GM12878 (cell line): ENCODE measurements at regions not wholly inside any gene's neighbourhood (a gene's known extent, or its start where the extent isn't known, plus 50 kb on each side); places are given as distances from the start of the nearest gene placed in this dataset.

ENCODE experiments used
- ATAC-seq: fragments of 200-7000 bp; cut with Tn5 transposase; 3 replicates; pipeline ENCODE4 v1.9.1; 2020; ENCODE audit warnings: mild to moderate bottlenecking, moderate library complexity
- BruUV-seq: library from RNA; stranded (reverse); fragments of 400-500 nt; replicated peaks from 2 replicates; lab custom pipeline; 2021; lab: Mats Ljungman, UMichigan
- CTCF ChIA-PET: fragments of 300-600 bp; sonication (Branson Sonifier 250); formaldehyde crosslinking; extraction: SDS; loops from one replicate; lab custom pipeline; 2021; ENCODE audit warnings: inconsistent platforms; lab: Yijun Ruan, JAX
- POLR2A ChIA-PET: fragments of 350-600 bp; formaldehyde crosslinking; extraction: SDS; loops from one replicate; lab custom pipeline; 2021; ENCODE audit warnings: inconsistent platforms; lab: Charles Lee
- RAD21 ChIA-PET: fragments of 300-600 bp; sonication (Branson Sonifier 250); formaldehyde crosslinking; loops from one replicate; lab custom pipeline; 2023; ENCODE audit warnings: antibody characterized with exemption; ENCODE audit not compliant: unreplicated experiment; lab: Charles Lee
- SMC1A ChIA-PET: fragments of 300-600 bp; sonication (Branson Sonifier 250); formaldehyde crosslinking; loops from one replicate; lab custom pipeline; 2023; ENCODE audit not compliant: unreplicated experiment, uncharacterized antibody; lab: Charles Lee
- DNase-seq: peaks from one replicate; pipeline ENCODE4 v3.0.0-alpha.2; 2011; ENCODE audit warnings: low read depth, low spot score
- FAIRE-seq: peaks from 3 replicates; lab custom pipeline; 2011; peaks lifted over from hg19 to GRCh38; lab: Jason Lieb, UNC
- H2AFZ ChIP-seq: 2 replicates; pipeline ENCODE4 v1.6.0; 2011; ENCODE audit warnings: low read depth, low read length, control low read depth; ENCODE audit not compliant: control insufficient read depth
- H3K27ac ChIP-seq: 2 replicates; pipeline ENCODE4 v1.5.1; 2011; ENCODE audit warnings: control low read depth; ENCODE audit not compliant: control insufficient read depth, insufficient read depth
- H3K27me3 ChIP-seq, 2 experiments: replicated peaks in 1 of 2; 2 replicates each; pipeline versions ENCODE4 v1.6.0 to v1.6.1; 2011; ENCODE audit warnings: low read length in 1 of 2; ENCODE audit not compliant: control insufficient read depth in 2 of 2, insufficient read depth in 2 of 2
- H3K36me3 ChIP-seq, 2 experiments: 2 replicates each; pipeline ENCODE4 v1.5.1; 2011; ENCODE audit warnings: low read length in 1 of 2; ENCODE audit not compliant: control insufficient read depth in 2 of 2, insufficient read depth in 2 of 2
- H3K4me1 ChIP-seq: 2 replicates; pipeline ENCODE4 v1.6.1; 2011; ENCODE audit warnings: mild to moderate bottlenecking, low read length, moderate library complexity, mixed read lengths; ENCODE audit not compliant: control insufficient read depth, insufficient read depth
- H3K4me2 ChIP-seq: 2 replicates; pipeline ENCODE4 v1.6.0; 2011; ENCODE audit warnings: control low read depth; ENCODE audit not compliant: control insufficient read depth, insufficient read depth
- H3K4me3 ChIP-seq: fragments of 200-600 bp; sonication (generic); 2 replicates; pipeline ENCODE4 v1.5.1; 2016
- H3K79me2 ChIP-seq: 2 replicates; pipeline ENCODE4 v1.6.0; 2011; ENCODE audit warnings: low read length; ENCODE audit not compliant: control insufficient read depth, insufficient read depth
- H3K9ac ChIP-seq: 2 replicates; pipeline ENCODE4 v1.8.0; 2011; ENCODE audit warnings: low read length, control low read depth, mixed read lengths; ENCODE audit not compliant: control insufficient read depth, insufficient read depth
- H3K9me3 ChIP-seq: replicated peaks from 3 replicates; pipeline ENCODE4 v1.5.1; 2011; ENCODE audit warnings: mild to moderate bottlenecking, low read length; ENCODE audit not compliant: control insufficient read depth, insufficient read depth
- H4K20me1 ChIP-seq: 2 replicates; pipeline ENCODE4 v1.6.0; 2011; ENCODE audit not compliant: control insufficient read depth, insufficient read depth
- BCL11A ChIP-seq: IDR thresholded peaks from 2 replicates; pipeline ENCODE4 v1.6.1; 2011; ENCODE audit warnings: low read depth, low read length
- CBFB ChIP-seq: IDR thresholded peaks from 2 replicates; pipeline ENCODE4 v1.6.1; 2016; ENCODE audit warnings: antibody characterized with exemption, low read depth
- CBX3 ChIP-seq: fragments of 200-600 bp; sonication (generic); IDR thresholded peaks from 2 replicates; pipeline ENCODE4 v1.6.1; 2016; ENCODE audit warnings: low read depth, borderline replicate concordance
- CHD2 ChIP-seq: IDR thresholded peaks from 2 replicates; pipeline ENCODE4 v1.6.1; 2011; ENCODE audit warnings: low read depth, low read length, improper control_type of control experiment, borderline replicate concordance
- CHD4 ChIP-seq: fragments of 200-600 bp; sonication (generic); IDR thresholded peaks from 2 replicates; pipeline ENCODE4 v1.6.1; 2016; ENCODE audit warnings: mild to moderate bottlenecking
- FOXM1 ChIP-seq: IDR thresholded peaks from 2 replicates; pipeline ENCODE4 v1.6.1; 2012; ENCODE audit warnings: low read depth, mild to moderate bottlenecking, inconsistent platforms, low read length, moderate library complexity
- GABPA ChIP-seq: IDR thresholded peaks from 2 replicates; pipeline ENCODE4 v1.6.1; 2014; ENCODE audit warnings: antibody characterized with exemption, low read depth, mild to moderate bottlenecking, inconsistent platforms
- IRF4 ChIP-seq: IDR thresholded peaks from 2 replicates; pipeline ENCODE4 v1.6.1; 2011; ENCODE audit warnings: low read depth, low read length
- KLF5 ChIP-seq: fragments of 450-650 bp; IDR thresholded peaks from 2 replicates; pipeline ENCODE4 v1.6.1; 2014; ENCODE audit warnings: mild to moderate bottlenecking; ENCODE audit not compliant: partially characterized antibody
- MYB ChIP-seq: fragments of 150-350 bp; IDR thresholded peaks from 2 replicates; pipeline ENCODE4 v1.6.1; 2014; ENCODE audit warnings: mild to moderate bottlenecking, low read depth, low read length, borderline replicate concordance
- RB1 ChIP-seq: fragments of 450-650 bp; formaldehyde crosslinking; IDR thresholded peaks from 2 replicates; pipeline ENCODE4 v1.6.1; 2017; ENCODE audit warnings: mild to moderate bottlenecking, borderline replicate concordance
- RELB ChIP-seq: fragments of 450-650 bp; IDR thresholded peaks from 2 replicates; pipeline ENCODE4 v1.6.1; 2017; ENCODE audit warnings: low read depth, mild to moderate bottlenecking, moderate library complexity
- SMARCA5 ChIP-seq: fragments of 450-650 bp; IDR thresholded peaks from 2 replicates; pipeline ENCODE4 v1.6.1; 2017; ENCODE audit warnings: mild to moderate bottlenecking
- SP1 ChIP-seq: IDR thresholded peaks from one replicate; pipeline ENCODE4 v1.6.1; 2011; ENCODE audit warnings: low read depth, low read length
- SPI1 ChIP-seq: IDR thresholded peaks from 2 replicates; pipeline ENCODE4 v1.6.1; 2011; ENCODE audit warnings: low read depth, mild to moderate bottlenecking, low read length, moderate library complexity, borderline replicate concordance; ENCODE audit not compliant: insufficient read depth
- USF1 ChIP-seq: IDR thresholded peaks from 2 replicates; pipeline ENCODE4 v1.6.1; 2011; ENCODE audit warnings: borderline replicate concordance, low read depth, mild to moderate bottlenecking, moderate library complexity, mixed read lengths, low read length; ENCODE audit not compliant: insufficient read depth; ENCODE audit errors: extremely low read length
- YBX1 ChIP-seq: fragments of 450-650 bp; IDR thresholded peaks from 2 replicates; pipeline ENCODE4 v1.6.1; 2016; ENCODE audit warnings: antibody characterized with exemption
- ZNF24 ChIP-seq: fragments of 450-650 bp; IDR thresholded peaks from 2 replicates; pipeline ENCODE4 v1.6.1; 2017; ENCODE audit warnings: antibody characterized with exemption, mild to moderate bottlenecking
- WGBS: methylation state at CpG from one replicate; pipeline ENCODE4 v1.1.6; 2016; ENCODE audit warnings: low lambda C conversion rate; ENCODE audit not compliant: insufficient replicate concordance, insufficient coverage; ENCODE audit errors: missing lambda C conversion rate; 5-methylcytosine and 5-hydroxymethylcytosine counted together
- in situ Hi-C: fragments of 300-500 bp; cut with MboI; formaldehyde crosslinking; loops from 9 replicates; pipeline ENCODE4 v1.14.3; 2018; ENCODE audit warnings: mixed read lengths
- intact Hi-C: fragments of 100-400 bp; cut with micrococcal nuclease; formaldehyde crosslinking; loops from one replicate; pipeline ENCODE4 v1.14.2; 2022; ENCODE audit not compliant: unreplicated experiment
- TF ChIP-seq, protein P1 (sequence below): fragments of 450-650 bp; IDR thresholded peaks from 2 replicates; pipeline ENCODE4 v1.6.1; 2018; ENCODE audit warnings: borderline replicate concordance, mild to moderate bottlenecking; ENCODE audit not compliant: partially characterized antibody

DNA sequence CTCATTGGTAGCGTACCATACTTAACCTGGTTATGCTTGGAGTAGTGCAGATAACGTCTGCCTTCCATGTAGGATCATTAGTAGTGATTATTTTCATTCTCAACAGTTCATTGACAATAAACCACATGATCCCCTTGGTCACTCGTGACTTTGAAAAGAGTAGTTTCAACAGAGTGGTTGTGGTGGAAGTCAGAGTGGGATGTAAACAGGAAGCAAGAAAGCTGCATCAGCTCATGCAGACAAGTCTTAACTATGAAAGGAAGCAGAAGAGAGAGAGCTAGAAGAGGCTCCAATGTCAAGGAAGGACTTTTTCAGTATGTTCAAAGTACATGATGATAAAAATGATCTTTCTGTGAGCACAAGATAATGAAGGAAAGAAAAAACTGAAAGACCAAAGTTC, 287.4 kb downstream of the MBD2 start:
- no TSS peak for BruUV-seq

More for the DNA sequence above, 287.4 kb downstream of the MBD2 start:
- FAIRE-seq = no peak
- WGBS = 3% methylated on average over 3 of the region's 3 CpGs
- TF ChIP-seq SP1 = no peak
- no peak for TF ChIP-seq RB1
- TF ChIP-seq FOXM1 = no peak
- no peak for TF ChIP-seq GABPA
- TF ChIP-seq, protein P1, sequence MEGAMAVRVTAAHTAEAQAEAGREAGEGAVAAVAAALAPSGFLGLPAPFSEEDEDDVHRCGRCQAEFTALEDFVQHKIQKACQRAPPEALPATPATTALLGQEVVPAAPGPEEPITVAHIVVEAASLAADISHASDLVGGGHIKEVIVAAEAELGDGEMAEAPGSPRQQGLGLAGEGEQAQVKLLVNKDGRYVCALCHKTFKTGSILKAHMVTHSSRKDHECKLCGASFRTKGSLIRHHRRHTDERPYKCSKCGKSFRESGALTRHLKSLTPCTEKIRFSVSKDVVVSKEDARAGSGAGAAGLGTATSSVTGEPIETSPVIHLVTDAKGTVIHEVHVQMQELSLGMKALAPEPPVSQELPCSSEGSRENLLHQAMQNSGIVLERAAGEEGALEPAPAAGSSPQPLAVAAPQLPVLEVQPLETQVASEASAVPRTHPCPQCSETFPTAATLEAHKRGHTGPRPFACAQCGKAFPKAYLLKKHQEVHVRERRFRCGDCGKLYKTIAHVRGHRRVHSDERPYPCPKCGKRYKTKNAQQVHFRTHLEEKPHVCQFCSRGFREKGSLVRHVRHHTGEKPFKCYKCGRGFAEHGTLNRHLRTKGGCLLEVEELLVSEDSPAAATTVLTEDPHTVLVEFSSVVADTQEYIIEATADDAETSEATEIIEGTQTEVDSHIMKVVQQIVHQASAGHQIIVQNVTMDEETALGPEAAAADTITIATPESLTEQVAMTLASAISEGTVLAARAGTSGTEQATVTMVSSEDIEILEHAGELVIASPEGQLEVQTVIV = no peak
- no peak for TF ChIP-seq CBX3
- TF ChIP-seq CBFB = no peak
- TF ChIP-seq CHD2 = no peak
- no peak for TF ChIP-seq SPI1
- no peak for TF ChIP-seq KLF5
- TF ChIP-seq RELB = no peak
- TF ChIP-seq USF1 = no peak
- TF ChIP-seq SMARCA5 = no peak
- TF ChIP-seq IRF4 = no peak
- no peak for TF ChIP-seq MYB
- TF ChIP-seq YBX1 = no peak
- TF ChIP-seq BCL11A = no peak
- no peak for TF ChIP-seq CHD4
- TF ChIP-seq ZNF24 = no peak
- TF ChIP-seq, all 136 proteins: peak for 0
- Histone ChIP-seq H3K27ac (no peak overlapping the region), H3K4me2 (no peak overlapping the region), H3K4me3 (no peak overlapping the region), H2AFZ (no peak overlapping the region), H3K4me1 (no peaks in the 10 kb centered on the region), H3K9ac (no peak overlapping the region), H3K79me2 (no peaks in the 10 kb centered on the region), H3K9me3 (no peaks in the 10 kb centered on the region; the same call in 2 of the 3 replicates), H4K20me1 (no peaks in the 10 kb centered on the region; the same call in 1 of the 2 replicates), H3K36me3 (no peaks in the 10 kb centered on the region), H3K27me3 (no peaks in the 10 kb centered on the region; a peak in 1 of 4 replicates)
- intact Hi-C loops (no loop called here), in situ Hi-C loops (no loop called here)
- DNase-seq (no peak), ATAC-seq (no peak)
- ChIA-PET POLR2A (no interaction called here), CTCF (no interaction called here), SMC1A (no interaction called here), RAD21 (no interaction called here)
